OCI-LY7 (cell line): ENCODE measurements at regions not wholly inside any gene's neighbourhood (a gene's known extent, or its start where the extent isn't known, plus 50 kb on each side); places are given as distances from the start of the nearest gene placed in this dataset.

Experiments used
- CTCF ChIP-seq: fragments of 200-600 bp; sonication (generic); conservative IDR thresholded peaks from 2 replicates; pipeline ENCODE4 v1.5.1; 2014; ENCODE audit warnings: mild to moderate bottlenecking, antibody characterized with exemption, low read length, moderate library complexity, mixed read lengths
- EZH2phosphoT487 ChIP-seq: fragments of 200-600 bp; sonication (generic); IDR thresholded peaks from 2 replicates; pipeline ENCODE4 v1.6.1; 2018; ENCODE audit warnings: low read depth, borderline replicate concordance, mild to moderate bottlenecking, mixed run types, antibody characterized with exemption, low read length, moderate library complexity, mixed read lengths

- TF ChIP-seq CTCF (no peak), EZH2phosphoT487 (no peak)
Observed at GRCh38 chr1:229893762-229894444, 173.1 kb upstream of the GALNT2 start.
